Endothelial cell of umbilical vein (primary cell): ENCODE measurements at regions not wholly inside any gene's neighbourhood (a gene's known extent, or its start where the extent isn't known, plus 50 kb on each side); places are given as distances from the start of the nearest gene placed in this dataset.

ENCODE experiments used
- BruUV-seq: library from RNA; stranded (reverse); fragments of 400-500 nt; replicated peaks from 2 replicates; lab custom pipeline; 2021; lab: Mats Ljungman, UMichigan
- CTCF ChIA-PET: fragments of 300-600, 350-600 bp; sonication (Branson Sonifier 250); formaldehyde crosslinking; loops from one replicate; lab custom pipeline; 2021; ENCODE audit warnings: antibody characterized with exemption, inconsistent platforms; lab: Charles Lee
- POLR2A ChIA-PET: fragments of 300-600, 350-600 bp; sonication (Branson Sonifier 250); formaldehyde crosslinking; loops from one replicate; lab custom pipeline; 2021; ENCODE audit warnings: antibody characterized with exemption, inconsistent platforms; lab: Charles Lee
- DNase-seq: peaks from one replicate; pipeline ENCODE4 v3.0.0-alpha.2; 2011; ENCODE audit warnings: low read depth, low spot score
- FAIRE-seq: peaks from 2 replicates; lab custom pipeline; 2011; peaks lifted over from hg19 to GRCh38; lab: Jason Lieb, UNC
- H2AFZ ChIP-seq: 2 replicates; pipeline ENCODE4 v1.6.0; 2012; ENCODE audit warnings: low read depth, low read length, control low read depth, inconsistent platforms
- H3K27ac ChIP-seq: 2 replicates; pipeline ENCODE4 v1.5.1; 2011; ENCODE audit warnings: low read depth, mild to moderate bottlenecking, control low read depth, low read length, moderate library complexity; ENCODE audit not compliant: insufficient read depth
- H3K27me3 ChIP-seq, 2 experiments: 2 replicates each; pipeline versions ENCODE4 v1.6.0 to v1.6.1; 2011; ENCODE audit warnings: low read length in 2 of 2, mixed read lengths in 1 of 2; ENCODE audit not compliant: control insufficient read depth in 2 of 2, insufficient read depth in 2 of 2
- H3K36me3 ChIP-seq, 2 experiments: 2 replicates in 1 of 2; 3 replicates in 1 of 2; pipeline ENCODE4 v1.5.1; 2011; ENCODE audit warnings: low read length in 2 of 2, mild to moderate bottlenecking in 1 of 2, moderate library complexity in 1 of 2; ENCODE audit not compliant: control insufficient read depth in 2 of 2, insufficient read depth in 2 of 2; ENCODE audit errors: extremely low read depth in 1 of 2
- H3K4me1 ChIP-seq: 3 replicates; pipeline ENCODE4 v1.5.1; 2011; ENCODE audit warnings: mild to moderate bottlenecking, low read length; ENCODE audit not compliant: control insufficient read depth, insufficient read depth; ENCODE audit errors: extremely low read depth
- H3K4me2 ChIP-seq: 2 replicates; pipeline ENCODE4 v1.6.1; 2011; ENCODE audit warnings: low read length, control low read depth, mixed read lengths; ENCODE audit not compliant: insufficient read depth
- H3K4me3 ChIP-seq, 3 experiments: fragments of 200-600 bp in 1 of 3; sonication (generic), shearing (Covaris generic) in 1 of 3; replicated peaks in 1 of 3; 2 replicates each; pipeline ENCODE4 v1.5.1; 2011 to 2016; ENCODE audit warnings: control low read depth in 3 of 3, low read length in 3 of 3, mild to moderate bottlenecking in 2 of 3, inconsistent platforms in 1 of 3, low read depth in 1 of 3, moderate library complexity in 1 of 3; ENCODE audit not compliant: insufficient read depth in 1 of 3
- H3K79me2 ChIP-seq: 2 replicates; pipeline ENCODE4 v1.6.0; 2012; ENCODE audit warnings: low read length, inconsistent platforms; ENCODE audit not compliant: control insufficient read depth, insufficient read depth
- H3K9ac ChIP-seq: replicated peaks from 2 replicates; pipeline ENCODE3; 2011; ENCODE audit warnings: low read length, control low read depth; ENCODE audit not compliant: insufficient read depth; ENCODE audit errors: extremely low read depth
- H3K9me1 ChIP-seq: replicated peaks from 3 replicates; pipeline ENCODE4 v1.6.0; 2011; ENCODE audit warnings: mild to moderate bottlenecking, low read length; ENCODE audit not compliant: control insufficient read depth, insufficient read depth; ENCODE audit errors: extremely low read depth
- H3K9me3 ChIP-seq: replicated peaks from 2 replicates; pipeline ENCODE4 v1.5.1; 2012; ENCODE audit warnings: low read length, inconsistent platforms; ENCODE audit not compliant: control insufficient read depth, insufficient read depth
- H4K20me1 ChIP-seq: replicated peaks from 2 replicates; pipeline ENCODE3; 2011; ENCODE audit warnings: mild to moderate bottlenecking, low read length; ENCODE audit not compliant: control insufficient read depth, insufficient read depth; ENCODE audit errors: extremely low read depth
- EZH2 ChIP-seq: IDR thresholded peaks from 2 replicates; pipeline ENCODE4 v1.6.1; 2012; ENCODE audit warnings: borderline replicate concordance, low read depth, mild to moderate bottlenecking, moderate library complexity, low read length, inconsistent platforms; ENCODE audit not compliant: severe bottlenecking
- FOS ChIP-seq: IDR thresholded peaks from 2 replicates; pipeline ENCODE4 v1.6.1; 2011; ENCODE audit warnings: mild to moderate bottlenecking, low read length, moderate library complexity, borderline replicate concordance; ENCODE audit not compliant: insufficient read depth
- GATA2 ChIP-seq: IDR thresholded peaks from 2 replicates; pipeline ENCODE4 v1.7.0; 2011; ENCODE audit warnings: low read depth, mild to moderate bottlenecking, moderate library complexity, mixed read lengths, low read length; ENCODE audit not compliant: insufficient read length, insufficient read depth
- JUN ChIP-seq: IDR thresholded peaks from 2 replicates; pipeline ENCODE4 v1.6.1; 2011; ENCODE audit warnings: borderline replicate concordance, low read depth; ENCODE audit not compliant: insufficient read length, insufficient read depth
- MAX ChIP-seq: IDR thresholded peaks from 2 replicates; pipeline ENCODE4 v1.6.1; 2011; ENCODE audit not compliant: insufficient read depth, insufficient read length
- MYC ChIP-seq: IDR thresholded peaks from one replicate; pipeline ENCODE4 v1.6.1; 2011; ENCODE audit warnings: mild to moderate bottlenecking, low read depth, low read length
- POLR2A ChIP-seq: IDR thresholded peaks from 2 replicates; pipeline ENCODE4 v1.6.1; 2012; ENCODE audit warnings: low read depth, mild to moderate bottlenecking, control low read depth, low read length
- POLR2AphosphoS5 ChIP-seq: IDR thresholded peaks from 2 replicates; pipeline ENCODE4 v1.6.1; 2012; ENCODE audit warnings: low read depth, mild to moderate bottlenecking, control low read depth, low read length, moderate library complexity; ENCODE audit not compliant: insufficient read depth
- dilution Hi-C: fragments of 300-500 bp; cut with MboI; formaldehyde crosslinking; loops from one replicate; pipeline ENCODE4 v1.15.0; 2019; ENCODE audit warnings: low sequenced_read_pairs; ENCODE audit not compliant: extremely low pct_ligation_motif_present
- intact Hi-C: fragments of 100-400 bp; cut with micrococcal nuclease; formaldehyde crosslinking; loops from one replicate; pipeline ENCODE4 v1.10.0; 2022
- TF ChIP-seq, protein P1 (sequence below), 2 donors: IDR thresholded peaks; 1 replicate in 1 of 2; 2 replicates in 1 of 2; pipeline ENCODE4 v1.5.1; 2011; ENCODE audit warnings: low read length in 2 of 2, mild to moderate bottlenecking in 2 of 2, moderate library complexity in 2 of 2, control low read depth in 1 of 2, inconsistent platforms in 1 of 2, low read depth in 1 of 2; ENCODE audit not compliant: insufficient read depth in 1 of 2; ENCODE audit errors: extremely low read depth in 1 of 2

GRCh38 chr18:30135938-30136337 is 906.6 kb downstream of the DSC3 start:
- TF ChIP-seq MYC = no peak
- TF ChIP-seq POLR2A = no peak
- TF ChIP-seq GATA2 = no peak
- no peak for TF ChIP-seq MAX
- TF ChIP-seq EZH2 = no peak
- Histone ChIP-seq H3K4me2 (no peak overlapping the region), H3K27ac (no peak overlapping the region), H3K9me3 (no peaks in the 10 kb centered on the region), H3K27me3 (no peaks in the 10 kb centered on the region), H3K36me3 (no peaks in the 10 kb centered on the region), H3K4me3 (no peak overlapping the region), H4K20me1 (no peaks in the 10 kb centered on the region), H2AFZ (no peak overlapping the region), H3K9ac (no peak overlapping the region), H3K9me1 (no peaks in the 10 kb centered on the region), H3K79me2 (no peaks in the 10 kb centered on the region), H3K4me1 (no peaks in the 10 kb centered on the region)
- intact Hi-C loops (no loop called here), dilution Hi-C loops (no loop called here)
- POLR2A ChIA-PET = no interaction called here
- CTCF ChIA-PET = no interaction called here
- FAIRE-seq = no peak
- no TSS peak for BruUV-seq
- DNase-seq = no peak

DNA sequence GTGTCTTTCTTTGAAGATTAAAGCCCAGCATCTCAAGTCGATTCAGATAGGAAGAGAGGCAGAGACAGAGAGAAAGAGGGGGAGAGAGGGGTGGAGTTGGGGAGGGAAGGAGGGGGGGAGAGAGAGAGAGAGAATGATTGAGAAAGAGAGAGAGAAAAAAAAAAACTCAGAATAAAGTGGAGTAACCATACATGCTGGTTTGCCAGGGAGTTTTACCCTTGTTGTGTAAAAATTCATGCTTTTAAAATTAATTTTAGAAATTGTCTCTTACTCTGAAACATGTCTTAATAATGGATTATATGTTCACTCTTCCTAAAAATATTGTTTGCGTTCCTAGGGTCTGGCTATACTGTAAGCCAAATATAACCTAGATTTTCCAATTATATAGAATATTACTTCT is 908.5 kb downstream of the DSC3 start:
- CTCF ChIA-PET = no interaction called here
- Histone ChIP-seq H3K27ac (no peak overlapping the region), H2AFZ (no peak overlapping the region), H3K4me2 (no peak overlapping the region), H3K36me3 (no peaks in the 10 kb centered on the region), H3K9ac (no peak overlapping the region), H3K79me2 (no peaks in the 10 kb centered on the region), H3K4me1 (no peaks in the 10 kb centered on the region), H3K4me3 (no peak overlapping the region), H3K9me1 (no peaks in the 10 kb centered on the region), H3K9me3 (no peaks in the 10 kb centered on the region), H3K27me3 (no peaks in the 10 kb centered on the region), H4K20me1 (no peaks in the 10 kb centered on the region)
- TF ChIP-seq, protein P1, sequence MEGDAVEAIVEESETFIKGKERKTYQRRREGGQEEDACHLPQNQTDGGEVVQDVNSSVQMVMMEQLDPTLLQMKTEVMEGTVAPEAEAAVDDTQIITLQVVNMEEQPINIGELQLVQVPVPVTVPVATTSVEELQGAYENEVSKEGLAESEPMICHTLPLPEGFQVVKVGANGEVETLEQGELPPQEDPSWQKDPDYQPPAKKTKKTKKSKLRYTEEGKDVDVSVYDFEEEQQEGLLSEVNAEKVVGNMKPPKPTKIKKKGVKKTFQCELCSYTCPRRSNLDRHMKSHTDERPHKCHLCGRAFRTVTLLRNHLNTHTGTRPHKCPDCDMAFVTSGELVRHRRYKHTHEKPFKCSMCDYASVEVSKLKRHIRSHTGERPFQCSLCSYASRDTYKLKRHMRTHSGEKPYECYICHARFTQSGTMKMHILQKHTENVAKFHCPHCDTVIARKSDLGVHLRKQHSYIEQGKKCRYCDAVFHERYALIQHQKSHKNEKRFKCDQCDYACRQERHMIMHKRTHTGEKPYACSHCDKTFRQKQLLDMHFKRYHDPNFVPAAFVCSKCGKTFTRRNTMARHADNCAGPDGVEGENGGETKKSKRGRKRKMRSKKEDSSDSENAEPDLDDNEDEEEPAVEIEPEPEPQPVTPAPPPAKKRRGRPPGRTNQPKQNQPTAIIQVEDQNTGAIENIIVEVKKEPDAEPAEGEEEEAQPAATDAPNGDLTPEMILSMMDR (IDR thresholded peaks at IDR 0.05; ENCODE audit: extremely low read depth in 1 of 2, insufficient read depth in 1 of 2, low read depth in 1 of 2, low read length in 2 of 2) = no peak
- no peak for TF ChIP-seq FOS
- TF ChIP-seq MYC = no peak
- TF ChIP-seq MAX = no peak
- no peak for TF ChIP-seq POLR2A
- no peak for TF ChIP-seq JUN
- TF ChIP-seq POLR2AphosphoS5 = no peak
- FAIRE-seq (no peak), DNase-seq (no peak)
- POLR2A ChIA-PET = no interaction called here
- dilution Hi-C loops (no loop called here), intact Hi-C loops (no loop called here)
- BruUV-seq = no TSS peak
